ENCODE measurements at regions not wholly inside any gene's neighbourhood (a gene's known extent, or its start where the extent isn't known, plus 50 kb on each side); places are given as distances from the start of the nearest gene placed in this dataset.

- no peak for TF ChIP-seq REST (IDR thresholded peaks at IDR 0.05; ENCODE audit: insufficient read depth in 1 of 2, low read depth in 2 of 2, low read length in 2 of 2)
- TF ChIP-seq TAF1 (IDR thresholded peaks at IDR 0.05; ENCODE audit: borderline replicate concordance, insufficient read depth, low read length), result no peak
- no peak for TF ChIP-seq SIN3A (IDR thresholded peaks at IDR 0.05; ENCODE audit: borderline replicate concordance, insufficient read depth, low read length)
- TF ChIP-seq POLR2AphosphoS5 (IDR thresholded peaks at IDR 0.05; ENCODE audit: low read depth, low read length), result no peak
- TF ChIP-seq FOXP2 (optimal IDR thresholded peaks at IDR 0.05; ENCODE audit: borderline replicate concordance, extremely low read depth, extremely low read length, insufficient read depth), result no peak
Measured at GRCh38 chr4:116531870-116532269, 553.5 kb downstream of the TRAM1L1 start.

Data from PFSK-1 (cell line).